ENCODE measurements at regions not wholly inside any gene's neighbourhood (a gene's known extent, or its start where the extent isn't known, plus 50 kb on each side); places are given as distances from the start of the nearest gene placed in this dataset.

DNA sequence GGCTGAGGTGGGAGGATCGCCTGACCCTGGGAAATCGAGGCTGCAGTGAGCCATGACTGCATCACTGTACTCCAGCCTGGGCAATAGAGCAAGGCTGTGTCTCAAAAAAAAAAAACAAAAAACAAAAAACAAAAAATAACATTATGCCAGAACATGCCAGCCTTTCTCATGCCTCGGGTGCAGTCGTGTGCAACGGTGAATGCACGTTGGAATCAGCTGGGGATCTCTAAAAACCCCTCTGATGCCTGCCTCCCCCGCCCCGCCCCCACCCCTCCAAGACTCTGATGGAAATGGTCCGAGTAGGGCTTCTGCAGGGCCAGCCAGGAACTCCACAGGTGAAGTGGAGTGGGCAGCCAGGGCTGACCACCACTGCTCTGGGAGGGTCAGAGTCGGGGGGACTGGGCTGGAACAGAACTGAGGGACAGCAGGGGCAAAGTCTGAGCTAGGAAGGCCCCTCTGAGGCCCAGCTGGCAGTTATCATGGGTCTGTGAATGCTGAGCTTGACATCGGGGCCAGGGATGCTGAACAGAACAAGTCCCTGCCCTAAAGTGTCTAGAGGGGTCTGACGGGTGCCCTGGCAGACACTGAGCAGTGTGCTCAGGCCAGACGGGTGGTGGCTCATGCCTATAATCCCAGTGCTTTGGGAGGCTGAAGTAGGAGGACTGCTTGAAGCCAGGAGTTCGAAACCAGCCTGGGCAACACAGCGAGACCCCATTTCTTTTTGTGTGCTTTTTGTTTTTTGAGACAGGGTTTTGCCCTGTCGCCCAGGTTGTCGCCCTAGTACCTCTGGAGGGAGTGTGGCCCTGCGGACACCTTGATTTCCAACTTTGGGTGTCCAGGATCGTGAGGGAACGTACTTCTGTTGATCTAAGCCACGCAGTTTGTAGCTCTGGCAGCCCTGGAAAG, 193.4 kb upstream of the GSE1 start:
- in situ Hi-C loops (cut with HindIII; ENCODE audit: low sequenced_read_pairs) = no loop called here
- H3K4me3 ChIP-seq (ENCODE audit: low read depth, low read length) = no peak overlapping the region
- no peak for DNase-seq (ENCODE audit: low read depth, low spot score)
- TF ChIP-seq CTCF (IDR thresholded peaks at IDR 0.05; ENCODE audit: low read depth, low read length) = no peak

- in situ Hi-C loops (cut with HindIII; ENCODE audit: low sequenced_read_pairs) = no loop called here
- DNase-seq (ENCODE audit: low read depth, low spot score) = peak; percentile 22
- no peak overlapping the region for H3K4me3 ChIP-seq (ENCODE audit: low read depth, low read length)
- peak; percentile 90 for TF ChIP-seq CTCF (IDR thresholded peaks at IDR 0.05; ENCODE audit: low read depth, low read length)
These were observed 192.4 kb upstream of the GSE1 start for GRCh38 chr16:85420501-85421337.

DNA sequence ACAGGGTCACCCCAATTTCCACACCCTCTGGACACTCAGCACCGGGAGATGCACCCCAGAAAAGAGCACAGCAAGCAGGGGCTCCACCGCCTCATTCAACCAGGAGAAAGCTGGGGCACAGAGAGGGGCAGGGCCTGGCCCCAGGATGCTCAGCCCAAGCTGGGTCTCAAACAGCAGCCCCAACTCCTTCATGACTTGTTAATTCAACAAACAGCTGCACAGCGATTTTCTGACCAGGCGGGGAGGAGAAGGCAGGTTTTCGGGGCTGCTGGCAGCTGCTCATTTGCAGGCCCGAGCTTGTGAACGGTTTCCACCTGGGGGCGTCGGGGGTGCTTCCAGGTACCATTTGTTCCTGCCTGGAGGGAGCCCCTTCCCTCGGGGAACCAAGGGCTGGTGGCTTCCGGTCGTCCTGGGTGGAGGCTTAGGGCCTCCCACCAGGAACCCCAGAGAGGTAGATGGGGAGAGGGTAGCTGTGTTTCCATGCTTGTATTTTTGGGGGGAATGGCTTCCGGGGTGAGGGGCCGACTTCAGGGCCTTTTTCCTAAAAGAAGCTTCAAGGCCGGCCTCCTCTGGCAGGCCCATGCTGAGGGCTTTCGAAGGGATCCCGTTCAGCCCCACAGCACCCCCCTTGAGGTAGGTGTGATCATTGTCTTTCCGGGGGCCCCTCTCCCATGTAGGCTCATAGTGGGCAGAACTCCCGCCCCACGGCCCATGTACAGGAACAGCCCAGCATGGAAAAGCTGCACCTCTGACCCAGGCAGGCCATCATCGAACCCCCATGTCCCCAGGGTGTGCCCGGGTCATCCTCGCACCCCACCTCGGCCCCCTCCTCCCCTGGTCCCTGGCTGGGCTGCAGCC, 191.6 kb upstream of the GSE1 start:
- no peak overlapping the region for H3K4me3 ChIP-seq (ENCODE audit: low read depth, low read length)
- TF ChIP-seq CTCF (IDR thresholded peaks at IDR 0.05; ENCODE audit: low read depth, low read length) = no peak
- no peak for DNase-seq (ENCODE audit: low read depth, low spot score)
- in situ Hi-C loops (cut with HindIII; ENCODE audit: low sequenced_read_pairs) = no loop called here

DNA sequence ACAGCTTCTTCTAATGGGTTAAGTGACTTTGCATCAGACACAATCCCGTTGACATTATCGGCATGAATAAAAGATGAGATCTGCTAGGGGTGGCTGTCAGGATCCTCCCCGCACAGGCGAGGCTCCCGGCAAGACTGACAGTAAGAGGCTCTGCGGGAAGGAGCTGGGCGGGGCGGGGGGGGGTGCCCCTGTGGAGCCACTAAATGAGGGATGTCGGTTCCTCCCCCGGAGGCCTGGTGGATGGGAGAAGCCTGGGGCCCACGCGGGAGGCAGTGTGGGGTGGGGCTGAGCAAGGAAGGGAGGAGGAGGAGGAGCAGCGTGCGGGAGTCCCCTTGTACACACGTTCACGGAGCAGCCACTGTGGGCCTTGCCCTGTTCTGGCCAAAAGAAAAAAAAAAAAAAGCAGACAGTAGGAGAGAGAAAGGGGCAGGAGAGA, 190.9 kb upstream of the GSE1 start:
- no peak for TF ChIP-seq CTCF (IDR thresholded peaks at IDR 0.05; ENCODE audit: low read depth, low read length)
- no peak overlapping the region for H3K4me3 ChIP-seq (ENCODE audit: low read depth, low read length)
- no peak for DNase-seq (ENCODE audit: low read depth, low spot score)
- in situ Hi-C loops (cut with HindIII; ENCODE audit: low sequenced_read_pairs) = no loop called here

DNA sequence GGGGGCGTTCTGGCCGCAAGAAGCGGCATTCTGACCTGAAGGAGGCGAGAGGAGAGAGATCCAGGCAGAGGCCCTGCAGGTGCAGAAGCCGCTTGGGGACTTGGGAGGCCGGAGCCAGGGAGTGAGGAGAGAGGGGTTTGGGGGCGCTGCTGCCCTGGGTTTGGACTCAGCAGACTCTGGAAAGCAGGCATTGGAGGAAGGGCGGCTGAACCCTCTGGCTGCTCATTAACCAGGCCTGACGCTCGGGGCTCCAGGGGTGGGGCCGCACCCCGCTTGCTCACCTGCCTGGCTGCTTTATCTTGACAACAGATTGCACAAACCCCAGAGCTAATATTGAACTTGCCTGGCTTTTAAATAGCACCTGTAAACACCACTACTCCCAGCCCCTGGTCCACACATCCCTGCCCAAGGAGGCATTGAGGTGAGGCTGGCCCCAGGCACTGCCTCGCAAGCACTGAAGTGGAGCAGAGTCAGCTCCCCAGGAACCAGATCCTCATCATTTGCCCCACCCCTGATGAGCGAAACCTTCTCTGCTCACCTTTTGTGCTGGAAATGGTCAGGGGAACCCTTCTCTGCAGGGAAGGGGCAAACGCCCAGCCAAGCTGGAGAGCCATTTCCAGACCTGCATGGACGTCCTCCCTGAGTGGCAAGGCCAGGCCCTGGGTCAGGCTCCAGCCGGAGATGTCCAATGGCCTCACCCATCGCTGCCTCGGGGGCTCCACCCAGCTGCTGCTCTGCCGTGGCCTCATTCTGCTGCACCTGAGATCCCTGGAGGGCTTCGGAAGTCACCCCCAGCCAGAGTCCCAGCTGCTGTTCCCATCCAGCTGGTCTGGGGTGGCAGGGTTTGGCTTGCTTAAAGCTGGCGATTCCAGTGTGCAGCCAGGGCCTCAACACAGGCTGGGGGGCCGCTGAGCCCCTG, 190.2 kb upstream of the GSE1 start:
- no peak for TF ChIP-seq CTCF (IDR thresholded peaks at IDR 0.05; ENCODE audit: low read depth, low read length)
- DNase-seq (ENCODE audit: low read depth, low spot score) = no peak
- in situ Hi-C loops (cut with HindIII; ENCODE audit: low sequenced_read_pairs) = no loop called here
- H3K4me3 ChIP-seq (ENCODE audit: low read depth, low read length) = no peak overlapping the region

Data from astrocyte of the spinal cord (primary cell).